C4-2B (cell line): ENCODE measurements at regions not wholly inside any gene's neighbourhood (a gene's known extent, or its start where the extent isn't known, plus 50 kb on each side); places are given as distances from the start of the nearest gene placed in this dataset.

ENCODE experiments used
- H3K27ac ChIP-seq: fragments of 450-650 bp; 2 replicates; pipeline ENCODE4 v1.5.1; 2017
- CTCF ChIP-seq: fragments of 450-650 bp; conservative IDR thresholded peaks from 2 replicates; pipeline ENCODE4 v1.5.1; 2017; ENCODE audit warnings: mild to moderate bottlenecking
- ZFX ChIP-seq: fragments of 450-650 bp; IDR thresholded peaks from 2 replicates; pipeline ENCODE4 v1.6.1; 2017

GRCh38 chr3:71865727-71866126 lies 80.8 kb upstream of the PROK2 start:
- H3K27ac ChIP-seq = no peak overlapping the region
- TF ChIP-seq CTCF = no peak
- no peak for TF ChIP-seq ZFX

- TF ChIP-seq ZFX (no peak), CTCF (no peak)
- no peak overlapping the region for H3K27ac ChIP-seq
Measured at GRCh38 chr3:71863563-71864190, 78.7 kb upstream of the PROK2 start.

- no peak for TF ChIP-seq CTCF
- no peak for TF ChIP-seq ZFX
- H3K27ac ChIP-seq = no peak overlapping the region
Measured at GRCh38 chr3:71862371-71863140, 77.6 kb upstream of the PROK2 start.

- TF ChIP-seq CTCF = peak; percentile 72
- no peak for TF ChIP-seq ZFX
- no peak overlapping the region for H3K27ac ChIP-seq
Measured at GRCh38 chr3:71859123-71859519, 74.2 kb upstream of the PROK2 start.

- H3K27ac ChIP-seq = no peak overlapping the region
- TF ChIP-seq ZFX = no peak
- no peak for TF ChIP-seq CTCF
Measured at GRCh38 chr3:71858503-71859122, 73.7 kb upstream of the PROK2 start.

- H3K27ac ChIP-seq = no peak overlapping the region
- no peak for TF ChIP-seq CTCF
- TF ChIP-seq ZFX = no peak
Measured at GRCh38 chr3:71857956-71858355, 73.0 kb upstream of the PROK2 start.

- TF ChIP-seq CTCF (no peak), ZFX (no peak)
- H3K27ac ChIP-seq = no peak overlapping the region
Measured at GRCh38 chr3:71854706-71855105, 69.8 kb upstream of the PROK2 start.
